HepG2 (cell line): ENCODE measurements at regions not wholly inside any gene's neighbourhood (a gene's known extent, or its start where the extent isn't known, plus 50 kb on each side); places are given as distances from the start of the nearest gene placed in this dataset.

Source experiments
- ATAC-seq: fragments of 200-7000 bp; cut with Tn5 transposase; 3 replicates; pipeline ENCODE4 v1.9.1; 2020; ENCODE audit warnings: mild to moderate bottlenecking, moderate library complexity
- BruUV-seq: library from RNA; stranded (reverse); fragments of 400-500 nt; replicated peaks from 2 replicates; lab custom pipeline; 2021; lab: Mats Ljungman, UMichigan
- CTCF ChIA-PET: fragments of 300-600 bp; formaldehyde crosslinking; extraction: SDS; loops from one replicate; lab custom pipeline; 2021; ENCODE audit warnings: low total read pairs, inconsistent platforms, low intra/inter-chr PET ratio; lab: Yijun Ruan, JAX
- POLR2A ChIA-PET: fragments of 350-600 bp; sonication (Branson Sonifier 250); formaldehyde crosslinking; loops from one replicate; lab custom pipeline; 2020; ENCODE audit warnings: antibody characterized with exemption, inconsistent platforms; lab: Yijun Ruan, JAX
- DNase-seq: peaks from one replicate; pipeline ENCODE4 v3.0.0-alpha.2; 2015; ENCODE audit warnings: low spot score
- FAIRE-seq: peaks from 3 replicates; lab custom pipeline; 2011; peaks lifted over from hg19 to GRCh38; lab: Jason Lieb, UNC
- H2AFZ ChIP-seq: one replicate; pipeline ENCODE4 v1.6.1; 2011; ENCODE audit warnings: low read length, inconsistent platforms
- H3K27ac ChIP-seq: fragments of 300-600 bp; 3 replicates; pipeline ENCODE4 v1.8.0; 2011; ENCODE audit warnings: mixed run types, mild to moderate bottlenecking, mixed read lengths, low read length, inconsistent platforms; ENCODE audit not compliant: insufficient read depth; ENCODE audit errors: extremely low read length
- H3K27me3 ChIP-seq, 2 experiments: fragments of 200-600 bp in 1 of 2; 2 replicates in 1 of 2; 3 replicates in 1 of 2; pipeline versions ENCODE4 v1.6.0 to v1.8.0; 2011; ENCODE audit warnings: low read length in 2 of 2, mild to moderate bottlenecking in 2 of 2, moderate library complexity in 2 of 2, inconsistent platforms in 1 of 2; ENCODE audit not compliant: insufficient read depth in 2 of 2, control insufficient read depth in 1 of 2
- H3K36me3 ChIP-seq, 2 experiments: fragments of 200-600 bp in 1 of 2; replicated peaks in 1 of 2; 2 replicates in 1 of 2; 3 replicates in 1 of 2; pipeline versions ENCODE4 v1.5.1 to v1.8.0; 2011; ENCODE audit warnings: low read length in 2 of 2, inconsistent platforms in 1 of 2; ENCODE audit not compliant: insufficient read depth in 2 of 2, control insufficient read depth in 1 of 2
- H3K4me1 ChIP-seq: 2 replicates; pipeline ENCODE4 v1.5.1; 2012; ENCODE audit warnings: low read length, inconsistent platforms; ENCODE audit not compliant: insufficient read depth
- H3K4me2 ChIP-seq: 2 replicates; pipeline ENCODE4 v1.6.0; 2011; ENCODE audit warnings: low read depth, low read length, inconsistent platforms
- H3K4me3 ChIP-seq, 3 experiments: fragments of 200-600 bp in 1 of 3; sonication (generic), shearing (Covaris generic) in 1 of 3; replicated peaks in 1 of 3; 2 replicates each; pipeline ENCODE4 v1.5.1; 2011 to 2016; ENCODE audit warnings: low read length in 3 of 3, inconsistent platforms in 2 of 3, low read depth in 2 of 3, mild to moderate bottlenecking in 2 of 3, control low read depth in 1 of 3, mixed read lengths in 1 of 3; ENCODE audit not compliant: insufficient read depth in 1 of 3
- H3K79me2 ChIP-seq: one replicate; pipeline ENCODE4 v1.6.1; 2011; ENCODE audit warnings: low read length, inconsistent platforms; ENCODE audit not compliant: insufficient read depth
- H3K9ac ChIP-seq: 2 replicates; pipeline ENCODE4 v1.6.0; 2011; ENCODE audit warnings: mild to moderate bottlenecking, low read depth, low read length, inconsistent platforms; ENCODE audit not compliant: insufficient read depth
- H3K9me3 ChIP-seq: 2 replicates; pipeline ENCODE4 v1.5.1; 2012; ENCODE audit warnings: mild to moderate bottlenecking, low read length
- H4K20me1 ChIP-seq: 2 replicates; pipeline ENCODE4 v1.6.0; 2011; ENCODE audit warnings: inconsistent platforms, mild to moderate bottlenecking, low read length, moderate library complexity; ENCODE audit not compliant: insufficient read depth
- ATF7 ChIP-seq, 2 experiments: fragments of 450-650 bp in 1 of 2; sonication (generic) in 1 of 2; formaldehyde crosslinking in 1 of 2; IDR thresholded peaks; 2 replicates each; pipeline versions ENCODE4 v1.4.0 to v1.6.1; 2016 to 2020; ENCODE audit warnings: antibody characterized with exemption in 1 of 2, mild to moderate bottlenecking in 1 of 2, missing genetic modification reagents in 1 of 2
- CBX1 ChIP-seq: IDR thresholded peaks from one replicate; pipeline ENCODE4 v1.6.1; 2016; ENCODE audit warnings: antibody characterized with exemption, low read depth
- MLX ChIP-seq: IDR thresholded peaks from 2 replicates; pipeline ENCODE4 v1.6.1; 2016
- RAD51 ChIP-seq: fragments of 450-650 bp; IDR thresholded peaks from 2 replicates; pipeline ENCODE4 v1.6.1; 2016; ENCODE audit warnings: borderline replicate concordance
- RFXAP ChIP-seq: sonication (generic); formaldehyde crosslinking; IDR thresholded peaks from 2 replicates; pipeline ENCODE4 v1.4.0; 2020; ENCODE audit warnings: missing genetic modification reagents, borderline replicate concordance
- TFE3 ChIP-seq: IDR thresholded peaks from 2 replicates; pipeline ENCODE4 v1.6.1; 2016
- ZFP82 ChIP-seq: sonication (generic); formaldehyde crosslinking; IDR thresholded peaks from 2 replicates; pipeline ENCODE4 v1.5.1; 2020; ENCODE audit warnings: mild to moderate bottlenecking, missing genetic modification reagents, borderline replicate concordance
- ZHX1 ChIP-seq: sonication (generic); formaldehyde crosslinking; IDR thresholded peaks from 2 replicates; pipeline ENCODE4 v1.8.1; 2022; ENCODE audit warnings: low read depth, mild to moderate bottlenecking, missing genetic modification reagents
- ZNF746 ChIP-seq: sonication (generic); formaldehyde crosslinking; IDR thresholded peaks from 2 replicates; pipeline ENCODE4 v1.8.0; 2022; ENCODE audit warnings: mild to moderate bottlenecking, missing genetic modification reagents
- ZSCAN31 ChIP-seq: sonication (generic); formaldehyde crosslinking; IDR thresholded peaks from 2 replicates; pipeline ENCODE4 v1.5.0; 2020; ENCODE audit warnings: low read depth, mild to moderate bottlenecking, missing genetic modification reagents
- WGBS: methylation state at CpG from one replicate; pipeline ENCODE4 v1.1.6; 2017; ENCODE audit warnings: low lambda C conversion rate; 5-methylcytosine and 5-hydroxymethylcytosine counted together
- in situ Hi-C: cut with HindIII; loops from 2 replicates; pipeline ENCODE4 v1.10.0; 2017; ENCODE audit warnings: low pct_unique_long_range_greater_than_20kb; ENCODE audit not compliant: extremely low pct_ligation_motif_present
- intact Hi-C: fragments of 100-400 bp; cut with micrococcal nuclease; formaldehyde crosslinking; loops from one replicate; pipeline ENCODE4 v1.10.0; 2022; ENCODE audit not compliant: unreplicated experiment

GRCh38 chr1:48059289-48059688 lies 62.1 kb upstream of the TRABD2B start:
- WGBS: 0% methylated on average over 1 of the region's 1 CpG
- TF ChIP-seq CBX1 (no peak), ZNF746 (CRISPR knock-in tag) (no peak), RAD51 (no peak)
- H4K20me1 ChIP-seq: no peaks in the 10 kb centered on the region
- no peak for ATAC-seq
- H3K4me2 ChIP-seq: no peak overlapping the region
- H3K9me3 ChIP-seq: no peaks in the 10 kb centered on the region
- intact Hi-C loops (no loop called here), in situ Hi-C loops (no loop called here)
- no peaks in the 10 kb centered on the region for H3K79me2 ChIP-seq
- no peak overlapping the region for H3K4me3 ChIP-seq
- CTCF ChIA-PET: no interaction called here
- no peak for FAIRE-seq
- H3K4me1 ChIP-seq: peaks cover 7% of the 10 kb centered on the region
- no peak for DNase-seq
- BruUV-seq: no TSS peak
- H3K27ac ChIP-seq: no peak overlapping the region
- H2AFZ ChIP-seq: no peak overlapping the region
- no peaks in the 10 kb centered on the region for H3K36me3 ChIP-seq
- no peak overlapping the region for H3K9ac ChIP-seq
- POLR2A ChIA-PET: no interaction called here
- H3K27me3 ChIP-seq: 0 out of 5 replicates have a peak, but pooled peaks cover 0 to 6% of the 10 kb centered on the region in 2 experiments

GRCh38 chr1:48058135-48059025 lies 61.2 kb upstream of the TRABD2B start:
- H3K27ac ChIP-seq: no peak overlapping the region
- in situ Hi-C loops: no loop called here
- no peak for TF ChIP-seq ATF7 (IDR thresholded peaks at IDR 0.05)
- no peak for TF ChIP-seq ATF7 (CRISPR knock-in tag; IDR thresholded peaks at IDR 0.05)
- no peak for TF ChIP-seq ZSCAN31
- TF ChIP-seq ZFP82: no peak
- TF ChIP-seq ZHX1 (CRISPR knock-in tag): no peak
- TF ChIP-seq RFXAP (CRISPR knock-in tag): no peak
- TF ChIP-seq TFE3 (CRISPR knock-in tag): no peak
- TF ChIP-seq MLX (CRISPR knock-in tag): no peak
- H4K20me1 ChIP-seq: no peaks in the 10 kb centered on the region
- H2AFZ ChIP-seq: no peak overlapping the region
- FAIRE-seq (no peak), ATAC-seq (no peak), DNase-seq (no peak)
- intact Hi-C loops: no loop called here
- H3K27me3 ChIP-seq: peaks cover 0 to 6% of the 10 kb centered on the region in 2 experiments; a peak in 1 of 5 replicates
- ChIA-PET POLR2A (no interaction called here), CTCF (no interaction called here)
- no peak overlapping the region for H3K4me2 ChIP-seq
- H3K79me2 ChIP-seq: no peaks in the 10 kb centered on the region
- no peaks in the 10 kb centered on the region for H3K36me3 ChIP-seq
- WGBS: 28% methylated on average over 10 of the region's 11 CpGs
- H3K4me3 ChIP-seq: no peak overlapping the region
- no TSS peak for BruUV-seq
- no peak overlapping the region for H3K9ac ChIP-seq
- peaks cover 11% of the 10 kb centered on the region for H3K4me1 ChIP-seq
- H3K9me3 ChIP-seq: no peaks in the 10 kb centered on the region
